ENCODE measurements at regions not wholly inside any gene's neighbourhood (a gene's known extent, or its start where the extent isn't known, plus 50 kb on each side); places are given as distances from the start of the nearest gene placed in this dataset.

- no peak for DNase-seq (ENCODE audit: low read depth)
- TF ChIP-seq, protein P1, sequence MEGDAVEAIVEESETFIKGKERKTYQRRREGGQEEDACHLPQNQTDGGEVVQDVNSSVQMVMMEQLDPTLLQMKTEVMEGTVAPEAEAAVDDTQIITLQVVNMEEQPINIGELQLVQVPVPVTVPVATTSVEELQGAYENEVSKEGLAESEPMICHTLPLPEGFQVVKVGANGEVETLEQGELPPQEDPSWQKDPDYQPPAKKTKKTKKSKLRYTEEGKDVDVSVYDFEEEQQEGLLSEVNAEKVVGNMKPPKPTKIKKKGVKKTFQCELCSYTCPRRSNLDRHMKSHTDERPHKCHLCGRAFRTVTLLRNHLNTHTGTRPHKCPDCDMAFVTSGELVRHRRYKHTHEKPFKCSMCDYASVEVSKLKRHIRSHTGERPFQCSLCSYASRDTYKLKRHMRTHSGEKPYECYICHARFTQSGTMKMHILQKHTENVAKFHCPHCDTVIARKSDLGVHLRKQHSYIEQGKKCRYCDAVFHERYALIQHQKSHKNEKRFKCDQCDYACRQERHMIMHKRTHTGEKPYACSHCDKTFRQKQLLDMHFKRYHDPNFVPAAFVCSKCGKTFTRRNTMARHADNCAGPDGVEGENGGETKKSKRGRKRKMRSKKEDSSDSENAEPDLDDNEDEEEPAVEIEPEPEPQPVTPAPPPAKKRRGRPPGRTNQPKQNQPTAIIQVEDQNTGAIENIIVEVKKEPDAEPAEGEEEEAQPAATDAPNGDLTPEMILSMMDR (IDR thresholded peaks at IDR 0.05; ENCODE audit: insufficient read depth, low read length, poor library complexity, severe bottlenecking), result no peak
- no peak overlapping the region for H3K4me3 ChIP-seq (ENCODE audit: low read depth, low read length)
Measured at GRCh38 chr1:30120245-30121000, 603.0 kb downstream of the MATN1 start.

GRCh38 chr1:30117685-30118084 is 605.7 kb downstream of the MATN1 start:
- TF ChIP-seq, protein P1 (IDR thresholded peaks at IDR 0.05; ENCODE audit: insufficient read depth, low read length, poor library complexity, severe bottlenecking), result no peak

More at GRCh38 chr1:30120245-30121000, 603.0 kb downstream of the MATN1 start:
- Histone ChIP-seq H3K36me3 (ENCODE audit: control insufficient read depth, insufficient read depth, low read length) (no peaks in the 10 kb centered on the region), H3K27me3 (ENCODE audit: control insufficient read depth, insufficient read depth, low read length) (peaks cover 10% of the 10 kb centered on the region)

DNA sequence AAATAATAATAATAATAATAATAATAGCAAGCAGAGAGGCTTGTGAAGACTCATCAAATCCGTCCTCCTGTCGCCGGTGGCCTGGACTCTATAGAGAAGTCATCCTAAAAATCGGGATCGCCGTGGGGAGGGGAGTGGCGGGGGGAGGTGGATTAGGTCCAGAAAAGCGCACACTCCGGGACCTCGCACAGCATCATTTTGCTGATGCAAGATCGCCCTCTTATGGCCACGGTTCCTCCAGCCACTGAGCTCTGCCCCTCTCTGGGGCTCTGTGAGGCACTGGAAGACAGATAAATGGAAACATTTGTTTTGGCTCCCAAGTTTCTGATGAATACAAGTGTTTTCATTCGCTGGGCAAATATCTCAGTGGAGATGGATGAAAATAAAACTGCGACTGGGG is 612.0 kb downstream of the MATN1 start:
- TF ChIP-seq, protein P1 (IDR thresholded peaks at IDR 0.05; ENCODE audit: insufficient read depth, low read length, poor library complexity, severe bottlenecking), result peak; percentile 72
- Histone ChIP-seq H3K4me3 (ENCODE audit: low read depth, low read length) (no peak overlapping the region), H3K36me3 (ENCODE audit: control insufficient read depth, insufficient read depth, low read length) (no peaks in the 10 kb centered on the region), H3K27me3 (ENCODE audit: control insufficient read depth, insufficient read depth, low read length) (peaks cover 16% of the 10 kb centered on the region)
- DNase-seq (ENCODE audit: low read depth), result peak; percentile 5

More at GRCh38 chr1:30117685-30118084, 605.7 kb downstream of the MATN1 start:
- DNase-seq (ENCODE audit: low read depth), result no peak
- Histone ChIP-seq H3K27me3 (ENCODE audit: control insufficient read depth, insufficient read depth, low read length) (peaks cover 7% of the 10 kb centered on the region), H3K4me3 (ENCODE audit: low read depth, low read length) (no peak overlapping the region), H3K36me3 (ENCODE audit: control insufficient read depth, insufficient read depth, low read length) (no peaks in the 10 kb centered on the region)

- TF ChIP-seq, protein P1 (IDR thresholded peaks at IDR 0.05; ENCODE audit: insufficient read depth, low read length, poor library complexity, severe bottlenecking), result no peak
- Histone ChIP-seq H3K27me3 (ENCODE audit: control insufficient read depth, insufficient read depth, low read length) (peaks cover 16% of the 10 kb centered on the region), H3K36me3 (ENCODE audit: control insufficient read depth, insufficient read depth, low read length) (no peaks in the 10 kb centered on the region)
Measured at GRCh38 chr1:30110846-30111245, 612.5 kb downstream of the MATN1 start.

DNA sequence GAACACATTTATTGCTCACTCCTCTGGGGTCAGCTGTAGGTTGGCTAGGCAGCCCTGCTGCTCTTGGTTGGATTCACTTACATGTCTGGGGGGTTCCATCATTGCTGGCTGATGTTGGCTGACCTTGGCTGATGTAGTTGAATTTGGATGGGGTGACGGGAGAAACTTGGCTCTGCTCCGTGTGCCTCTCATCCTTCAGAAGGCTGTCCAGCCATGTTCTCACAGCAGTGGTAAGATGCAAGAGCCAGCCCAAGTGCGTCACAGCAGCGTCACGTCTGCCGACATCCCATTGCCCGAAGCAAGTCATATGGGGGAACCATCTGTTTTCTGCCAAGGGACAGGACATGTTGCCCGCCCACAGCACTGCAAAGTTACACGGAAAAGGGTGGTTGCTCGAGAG is 613.5 kb downstream of the MATN1 start:
- H3K36me3 ChIP-seq (ENCODE audit: control insufficient read depth, insufficient read depth, low read length), result no peaks in the 10 kb centered on the region
- TF ChIP-seq, protein P1 (IDR thresholded peaks at IDR 0.05; ENCODE audit: insufficient read depth, low read length, poor library complexity, severe bottlenecking), result no peak
- H3K4me3 ChIP-seq (ENCODE audit: low read depth, low read length), result no peak overlapping the region
- no peak for DNase-seq (ENCODE audit: low read depth)
- H3K27me3 ChIP-seq (ENCODE audit: control insufficient read depth, insufficient read depth, low read length), result peaks cover 16% of the 10 kb centered on the region

More at GRCh38 chr1:30110846-30111245, 612.5 kb downstream of the MATN1 start:
- DNase-seq (ENCODE audit: low read depth), result no peak
- no peak overlapping the region for H3K4me3 ChIP-seq (ENCODE audit: low read depth, low read length)

DNA sequence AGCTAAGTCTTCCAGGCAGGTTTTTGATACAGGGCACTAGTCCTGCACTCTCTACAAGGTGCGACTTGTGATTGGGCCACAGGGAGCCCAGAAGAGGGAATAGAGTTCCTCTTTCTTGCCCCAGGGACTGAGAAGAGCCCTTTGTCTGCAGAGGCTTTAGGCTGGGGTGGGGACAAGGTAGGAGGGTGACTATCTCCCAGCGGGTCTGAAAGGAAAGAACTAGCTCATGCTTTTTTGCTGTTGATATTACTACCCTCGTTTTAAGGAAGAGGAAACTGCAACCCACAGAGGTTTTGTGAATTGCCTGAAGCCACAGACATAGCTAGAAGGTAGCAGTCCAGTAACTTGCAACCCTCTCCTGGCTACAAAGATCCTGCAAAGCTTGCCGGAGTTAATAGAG is 615.2 kb downstream of the MATN1 start:
- Histone ChIP-seq H3K36me3 (ENCODE audit: control insufficient read depth, insufficient read depth, low read length) (no peaks in the 10 kb centered on the region), H3K27me3 (ENCODE audit: control insufficient read depth, insufficient read depth, low read length) (peaks cover 18% of the 10 kb centered on the region), H3K4me3 (ENCODE audit: low read depth, low read length) (no peak overlapping the region)
- TF ChIP-seq, protein P1 (IDR thresholded peaks at IDR 0.05; ENCODE audit: insufficient read depth, low read length, poor library complexity, severe bottlenecking), result no peak
- no peak for DNase-seq (ENCODE audit: low read depth)

Measured in kidney epithelial cell (primary cell).